CD4-positive, alpha-beta T cell treated with Interleukin-2 at 100 ng/mL for 4 hours (primary cell): ENCODE measurements at regions not wholly inside any gene's neighbourhood (a gene's known extent, or its start where the extent isn't known, plus 50 kb on each side); places are given as distances from the start of the nearest gene placed in this dataset.

ENCODE experiments used
- DNase-seq: peaks from one replicate; pipeline ENCODE4 v3.0.0-alpha.2; 2020; ENCODE audit warnings: low spot score

DNA sequence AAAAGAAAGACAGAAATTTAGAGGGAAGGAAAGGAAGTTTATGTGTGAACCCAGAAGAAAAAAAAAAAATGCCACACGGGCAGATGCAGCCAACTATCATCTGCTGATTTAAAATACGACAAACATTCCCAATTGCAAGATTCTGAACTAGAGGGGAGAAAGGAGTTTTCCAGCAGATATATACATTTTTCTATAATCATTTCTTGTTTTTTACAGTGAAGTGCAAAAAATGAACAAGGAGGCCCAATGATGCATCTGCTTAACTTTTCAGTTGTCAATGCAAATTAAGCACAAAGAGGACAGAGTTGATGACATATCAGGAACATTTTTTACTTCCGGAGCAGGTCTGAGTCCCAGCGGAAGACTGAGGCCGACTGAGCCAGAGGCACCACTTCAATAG is 144.7 kb downstream of the MYCN start:
- no peak for DNase-seq

DNA sequence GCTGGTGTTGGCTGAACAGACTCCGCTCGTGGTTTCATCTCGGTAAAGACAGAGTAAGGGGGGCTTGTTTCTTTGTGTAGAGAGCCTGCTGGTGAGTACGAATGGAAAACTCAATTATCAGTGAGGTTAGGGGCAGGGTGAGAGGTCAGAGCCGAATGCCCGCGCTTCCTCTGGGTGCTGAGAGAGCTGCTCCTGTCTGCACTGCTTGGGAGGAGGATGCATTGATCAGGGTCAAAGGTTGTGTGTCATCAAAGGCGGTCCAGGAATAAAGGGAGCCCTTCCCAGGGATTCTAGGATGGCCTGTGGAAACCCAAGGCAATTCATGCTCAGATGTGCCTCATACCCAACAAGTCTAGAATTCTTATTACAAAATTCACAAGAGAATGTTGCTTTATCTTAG is 143.9 kb downstream of the MYCN start:
- no peak for DNase-seq

DNA sequence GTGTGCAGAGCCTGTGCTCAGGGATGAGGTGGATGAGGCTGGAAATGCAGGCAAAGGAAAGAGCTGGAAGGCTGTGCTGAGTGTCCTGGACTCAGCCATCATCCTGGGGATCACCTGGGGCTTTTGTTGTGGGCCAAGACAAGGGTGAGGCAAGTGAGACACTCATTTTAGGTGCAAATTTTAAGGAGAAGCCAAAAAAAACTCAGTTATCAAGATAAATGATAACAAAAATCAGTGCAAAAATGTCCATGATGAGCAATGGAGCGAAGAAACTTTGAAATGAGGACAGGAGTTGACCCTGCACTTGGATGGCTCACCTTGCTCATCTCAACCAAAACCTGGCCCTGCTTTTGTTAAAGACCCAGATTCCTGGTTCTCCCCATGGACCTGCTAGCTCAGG is 141.9 kb downstream of the MYCN start:
- DNase-seq: no peak

DNA sequence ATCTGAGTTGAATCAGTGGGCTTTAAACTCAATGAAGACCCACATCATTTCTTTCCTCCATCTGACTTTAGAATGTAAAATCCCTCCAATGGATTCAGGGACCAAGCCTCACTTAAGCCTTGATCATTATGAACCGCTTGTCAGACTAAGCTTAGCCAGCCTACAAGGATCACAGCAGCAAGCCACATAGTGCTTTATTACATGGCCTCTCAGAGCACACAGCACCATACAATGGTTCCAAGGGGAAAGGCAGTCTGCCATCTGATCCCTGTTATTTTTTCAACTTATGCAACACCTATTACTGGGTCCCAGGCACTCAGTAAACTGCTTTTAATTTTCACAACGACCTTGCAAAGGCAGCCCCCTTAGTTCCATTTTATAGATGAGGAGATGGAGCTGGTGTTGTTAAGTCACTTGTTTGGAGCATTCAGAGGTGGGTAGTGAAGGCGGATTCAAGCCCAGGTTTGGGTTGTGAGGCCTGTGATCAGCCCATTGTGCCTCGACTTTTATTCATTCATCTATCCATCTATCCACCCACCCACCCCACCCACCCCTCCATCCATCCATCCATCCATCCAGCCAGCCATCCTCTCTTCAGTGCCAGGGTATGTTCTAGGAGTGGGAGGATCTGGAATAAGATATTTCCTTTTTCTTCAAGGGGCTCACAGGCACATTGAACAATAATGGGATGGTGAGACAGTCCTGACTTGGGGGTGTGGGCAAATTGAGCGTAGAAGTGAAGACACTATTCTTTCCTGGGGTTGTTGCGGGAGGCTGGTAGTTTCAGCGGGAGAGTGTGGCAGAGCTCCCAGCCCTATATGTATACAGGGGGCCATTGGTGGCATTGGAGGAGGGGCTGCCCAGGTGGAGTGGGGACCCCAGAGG is 141.2 kb downstream of the MYCN start:
- no peak for DNase-seq

DNA sequence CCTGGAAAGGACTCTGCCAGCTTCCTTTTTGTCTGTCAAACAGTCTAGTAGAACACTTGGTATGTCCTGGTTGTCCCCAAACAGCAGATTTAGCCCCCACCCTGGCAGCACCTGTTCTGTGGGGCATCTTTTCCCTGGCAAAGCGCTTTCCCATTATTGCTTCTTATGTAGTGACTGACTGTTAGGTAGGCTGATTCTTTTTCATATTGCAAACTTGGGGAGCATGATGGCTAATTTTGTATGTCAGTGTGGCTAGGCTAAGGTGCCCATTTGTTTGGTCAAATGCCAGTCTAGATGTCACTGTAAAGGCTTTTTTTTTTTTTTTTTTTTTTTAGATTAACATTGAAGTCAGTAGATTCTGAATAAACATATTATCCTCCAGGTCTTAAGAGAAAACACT is 140.2 kb downstream of the MYCN start:
- DNase-seq: no peak

DNA sequence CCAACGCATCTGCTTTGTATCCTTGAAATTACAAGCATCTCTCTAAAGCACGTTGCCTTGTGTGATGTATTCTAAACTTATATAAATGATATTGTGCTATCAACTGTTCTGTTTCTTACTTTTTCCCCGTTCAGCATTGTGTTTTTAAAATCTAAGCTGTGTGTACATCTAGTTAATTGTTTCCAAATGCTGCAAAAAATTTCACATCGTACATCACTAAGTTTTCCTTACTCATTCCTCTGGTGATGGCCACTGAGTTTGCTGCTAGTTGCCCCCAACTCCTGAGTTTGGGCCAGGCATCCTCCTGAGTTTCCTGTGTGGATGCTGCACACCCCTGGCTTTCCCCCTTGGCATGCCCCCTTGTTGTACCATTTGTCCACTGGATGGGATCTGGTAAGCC is 139.7 kb downstream of the MYCN start:
- no peak for DNase-seq

DNA sequence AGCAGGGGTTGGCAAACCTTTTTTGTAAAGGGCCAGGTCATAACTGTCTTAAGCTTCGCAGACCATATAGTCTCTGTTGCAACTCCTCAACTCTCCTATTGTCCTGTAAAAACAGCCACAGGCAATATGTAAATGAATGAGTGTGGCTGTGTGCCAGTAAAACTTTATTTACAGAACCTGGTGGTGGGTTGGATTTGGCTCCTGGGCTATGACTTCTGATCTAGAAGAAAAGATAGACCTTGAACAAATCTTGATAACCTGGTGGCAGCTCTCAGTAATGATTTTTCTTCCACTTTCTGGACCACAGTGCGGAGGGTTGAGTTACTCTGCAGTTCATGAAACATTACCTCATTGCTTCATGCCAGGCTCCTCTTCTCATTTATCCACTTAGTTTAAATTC is 139.3 kb downstream of the MYCN start:
- no peak for DNase-seq

DNA sequence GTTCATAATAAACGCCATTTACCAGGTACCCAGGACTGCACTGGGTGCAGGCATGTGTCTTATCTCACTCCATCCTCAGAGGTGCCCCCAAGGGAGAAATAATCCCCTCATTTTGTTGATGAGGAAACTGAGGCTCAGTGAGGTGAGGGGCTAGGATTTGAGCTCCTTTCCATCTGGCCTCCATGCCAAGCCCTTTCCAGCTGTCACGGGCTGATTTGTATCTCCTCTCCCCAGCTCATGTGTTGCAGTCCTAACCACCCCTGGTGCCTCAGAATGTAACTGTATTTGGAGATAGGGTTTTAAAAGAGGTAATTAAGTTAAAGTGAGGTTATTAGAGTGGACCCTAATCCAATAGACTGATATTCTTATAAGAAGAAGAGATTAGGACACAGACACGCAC is 137.3 kb downstream of the MYCN start:
- DNase-seq: no peak

DNA sequence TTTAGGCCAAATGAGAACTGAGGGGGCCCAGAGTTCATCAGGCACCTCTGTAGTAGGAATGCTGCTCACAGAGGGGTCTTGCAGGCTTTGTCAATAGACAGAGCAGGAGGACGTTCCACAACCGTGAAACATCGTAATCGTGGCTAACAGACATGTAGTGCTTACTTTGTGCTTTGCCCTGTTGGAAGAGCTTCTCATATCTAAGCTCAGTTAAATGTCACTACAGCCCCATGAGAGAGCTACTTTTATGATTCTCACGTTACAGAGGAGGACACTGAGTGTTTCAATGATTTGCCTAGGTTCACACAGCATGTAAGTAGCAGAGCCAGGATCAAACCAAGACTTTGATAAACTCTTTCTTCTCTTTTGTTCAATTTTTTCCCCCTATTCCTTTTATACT is 136.6 kb downstream of the MYCN start:
- DNase-seq: no peak

DNA sequence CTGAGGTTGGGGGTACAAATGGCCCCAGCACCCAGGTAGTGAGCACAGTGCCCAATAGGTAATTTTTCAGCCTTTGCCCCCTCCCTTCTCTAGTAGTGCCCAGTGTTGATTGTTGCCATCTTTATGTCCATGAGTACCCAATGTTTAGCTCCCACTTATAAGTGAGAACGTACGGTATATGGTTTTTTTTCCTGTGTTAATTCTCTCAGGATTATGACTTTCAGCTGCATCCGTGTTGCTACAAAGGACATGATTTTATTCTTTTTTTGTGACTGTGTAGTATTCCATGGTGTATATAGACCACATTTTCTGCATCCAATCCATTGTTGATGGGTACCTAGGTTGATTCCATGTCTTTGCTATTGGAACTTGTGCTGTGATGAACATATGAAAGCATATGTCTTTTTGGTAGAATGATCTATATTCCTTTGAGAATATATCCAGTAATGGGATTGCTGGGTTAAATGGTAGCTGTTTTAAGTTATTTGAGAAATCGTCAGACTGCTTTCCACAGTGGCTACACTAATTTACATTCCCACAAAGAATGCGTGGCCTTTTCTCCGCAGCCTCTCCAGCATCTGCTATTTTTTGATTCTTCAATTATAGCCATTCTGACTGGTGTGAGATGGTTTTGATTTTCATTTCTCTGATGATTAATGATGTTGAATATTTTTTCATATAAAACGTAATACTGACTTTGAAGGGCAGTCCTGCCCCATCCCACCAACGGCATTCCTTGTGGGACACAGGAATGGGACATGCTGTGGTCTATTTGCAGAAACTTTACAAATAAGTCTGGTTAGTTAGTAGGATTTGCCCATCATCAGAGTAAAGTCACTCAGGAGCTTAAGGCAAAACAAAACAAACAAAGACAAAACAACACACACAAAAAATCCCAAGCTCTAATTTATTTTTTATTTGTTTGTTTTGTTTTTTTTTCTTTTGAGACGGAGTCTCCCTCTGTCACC is 135.0 kb downstream of the MYCN start:
- no peak for DNase-seq

DNA sequence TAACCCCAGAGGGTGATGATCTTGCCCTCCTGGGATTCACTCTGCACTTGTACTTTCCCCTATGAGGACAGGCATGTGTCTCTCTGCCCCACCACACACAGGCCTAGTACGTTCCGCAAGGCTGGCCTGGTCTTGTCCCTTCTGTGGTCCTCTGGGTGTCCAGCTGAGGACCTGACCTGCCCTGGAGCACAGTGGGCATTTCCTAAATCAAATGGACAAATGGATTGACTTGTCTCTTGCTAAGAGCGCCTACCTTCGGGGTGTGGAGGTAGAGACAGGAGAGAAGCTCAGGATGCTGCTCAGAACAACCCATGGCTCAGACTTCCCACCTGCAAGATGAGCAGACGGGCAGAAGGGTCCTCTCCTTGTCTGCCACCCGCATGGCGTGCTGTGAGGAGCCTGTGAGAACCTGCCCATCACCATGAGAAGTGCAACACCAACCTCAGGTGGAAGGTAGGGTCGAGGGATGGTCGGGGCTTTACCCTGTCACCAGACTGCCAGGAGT is 133.6 kb downstream of the MYCN start:
- no peak for DNase-seq

DNA sequence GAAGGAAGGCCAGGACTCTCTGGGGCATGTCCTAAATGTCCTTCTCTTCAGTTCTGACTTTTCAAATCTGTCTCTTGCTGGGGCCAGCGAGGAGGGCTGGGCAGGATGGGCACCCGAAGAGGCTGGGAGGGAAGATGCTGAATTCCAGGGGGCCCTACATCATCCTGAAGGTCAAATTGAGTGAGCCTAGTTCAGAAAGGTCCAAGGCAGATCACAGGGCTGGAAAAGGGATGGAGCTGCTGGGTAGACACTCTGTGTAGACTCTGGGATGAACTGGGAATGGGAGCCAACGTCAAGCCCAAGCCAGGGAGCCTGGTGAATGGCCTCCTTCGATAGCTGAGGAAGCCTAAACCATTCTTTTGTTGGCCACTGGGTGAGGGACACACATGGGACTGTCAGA is 133.1 kb downstream of the MYCN start:
- no peak for DNase-seq

DNA sequence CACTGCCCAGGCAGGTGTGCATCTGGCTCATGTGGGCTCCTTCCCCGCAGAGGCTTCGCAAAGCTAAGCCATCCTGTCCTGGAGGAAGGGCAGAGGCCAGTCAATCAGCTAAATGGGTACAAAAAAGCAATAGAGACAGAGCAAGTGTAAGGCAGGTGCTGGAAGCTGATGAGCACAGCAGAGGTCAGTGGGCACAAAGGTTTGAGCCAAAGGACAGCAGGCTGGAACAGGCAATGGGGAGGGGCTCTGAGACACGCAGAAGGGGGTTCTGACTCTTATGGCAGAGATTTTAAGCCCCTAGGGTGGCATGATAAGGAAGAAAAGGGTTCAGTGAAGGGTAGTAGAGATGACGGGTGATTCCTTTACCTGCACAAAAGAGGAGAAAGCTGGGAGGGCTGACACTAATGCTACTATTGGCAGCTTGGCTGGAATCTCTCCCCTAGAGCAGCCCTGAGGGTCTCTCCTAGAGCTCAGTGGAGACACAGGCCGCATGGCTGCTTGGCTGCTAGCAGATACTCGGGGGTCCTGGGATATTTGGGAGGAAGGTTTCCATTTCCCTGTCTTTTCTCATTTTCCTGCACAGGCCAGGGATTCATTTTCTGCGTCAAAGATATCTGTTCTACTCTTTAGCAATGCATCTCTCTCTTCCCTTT is 132.4 kb downstream of the MYCN start:
- DNase-seq: no peak

DNA sequence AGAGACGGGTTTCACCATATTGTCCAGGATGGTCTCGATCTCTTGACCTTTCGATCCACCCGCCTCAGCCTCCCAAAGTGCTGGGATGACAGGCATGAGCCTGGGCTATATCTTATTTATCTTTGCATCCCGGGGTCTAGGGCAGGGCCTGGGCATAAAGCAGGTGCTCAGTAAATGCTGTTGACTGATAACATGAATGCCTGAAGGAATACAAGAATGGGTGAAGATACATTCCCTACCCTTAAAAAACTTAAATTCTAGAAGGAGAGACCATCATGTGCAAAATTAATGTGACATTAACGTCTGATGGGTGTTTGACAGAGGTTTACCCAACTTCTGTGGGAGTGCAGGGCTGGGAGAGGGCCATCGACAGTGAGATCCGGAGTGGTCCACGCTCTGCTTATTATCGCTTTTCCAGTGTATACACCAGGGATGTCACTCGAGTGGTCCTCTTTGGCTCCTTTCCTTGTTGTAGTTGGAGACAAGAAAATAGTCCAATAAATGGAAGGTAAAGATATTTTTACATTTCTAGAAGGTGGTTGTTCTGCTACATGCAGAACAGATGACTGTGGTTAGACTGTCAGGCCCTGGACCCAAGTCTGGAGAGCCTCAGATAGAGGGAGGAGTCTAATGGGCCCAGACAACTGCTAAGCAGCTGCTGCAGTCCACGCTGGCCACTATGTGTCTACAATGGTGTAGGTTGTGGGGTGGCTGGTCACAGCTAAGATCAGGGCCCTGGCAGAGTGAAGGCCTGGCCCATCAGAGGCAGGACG is 131.7 kb downstream of the MYCN start:
- no peak for DNase-seq

DNA sequence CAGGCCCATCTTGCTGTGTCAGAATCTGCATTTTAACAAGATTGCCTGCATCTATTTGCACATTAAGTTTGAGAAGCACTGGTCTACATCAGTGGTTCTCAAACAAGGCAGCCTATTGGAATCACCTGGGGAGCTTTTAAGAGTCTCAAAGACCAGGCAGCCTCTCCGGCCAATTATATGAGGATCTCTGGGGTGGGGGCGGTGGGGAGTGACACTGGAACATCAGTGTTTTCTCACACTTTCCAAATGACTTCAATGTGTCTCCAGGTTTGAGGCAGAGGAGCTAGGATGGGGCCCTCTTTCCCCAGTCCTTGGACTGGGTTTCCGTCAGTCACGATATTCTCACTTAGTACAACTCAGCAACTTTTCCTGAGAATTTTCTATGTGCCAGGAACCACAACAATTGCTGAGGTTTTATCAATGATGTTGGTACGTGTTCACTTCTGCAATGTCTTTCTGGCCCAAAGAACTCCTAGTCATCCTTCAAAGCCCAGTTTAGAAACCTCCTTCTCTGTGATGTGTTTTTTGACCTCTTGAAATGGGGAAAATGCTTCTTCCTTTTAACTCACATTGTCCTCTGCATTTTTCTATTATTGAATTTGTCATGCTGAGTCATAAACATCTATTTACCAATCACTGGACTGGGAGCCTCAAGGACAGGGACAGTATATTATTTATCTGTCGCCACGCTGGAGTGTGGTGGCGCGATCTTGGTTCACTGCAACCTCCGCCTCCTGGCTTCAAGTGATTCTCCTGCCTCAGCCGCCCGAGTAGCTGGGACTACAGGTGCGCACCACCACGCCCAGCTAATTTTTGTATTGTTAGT is 130.9 kb downstream of the MYCN start:
- no peak for DNase-seq

DNA sequence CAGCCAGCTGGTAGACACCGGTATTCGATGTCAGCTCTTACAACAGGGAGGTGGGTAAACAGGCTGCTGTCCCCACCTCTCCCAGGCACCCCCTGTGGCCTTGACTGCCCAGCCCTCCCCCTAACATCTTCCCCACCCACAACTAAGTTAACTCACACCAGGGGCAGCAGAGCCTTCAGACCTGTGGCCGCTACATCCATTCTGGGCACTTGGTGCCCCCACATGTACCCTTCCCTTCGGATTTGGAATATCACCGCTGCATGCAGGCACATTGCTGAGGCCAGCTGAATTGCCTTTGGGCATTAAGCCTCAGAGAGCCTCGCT is 130.3 kb downstream of the MYCN start:
- DNase-seq: no peak

DNA sequence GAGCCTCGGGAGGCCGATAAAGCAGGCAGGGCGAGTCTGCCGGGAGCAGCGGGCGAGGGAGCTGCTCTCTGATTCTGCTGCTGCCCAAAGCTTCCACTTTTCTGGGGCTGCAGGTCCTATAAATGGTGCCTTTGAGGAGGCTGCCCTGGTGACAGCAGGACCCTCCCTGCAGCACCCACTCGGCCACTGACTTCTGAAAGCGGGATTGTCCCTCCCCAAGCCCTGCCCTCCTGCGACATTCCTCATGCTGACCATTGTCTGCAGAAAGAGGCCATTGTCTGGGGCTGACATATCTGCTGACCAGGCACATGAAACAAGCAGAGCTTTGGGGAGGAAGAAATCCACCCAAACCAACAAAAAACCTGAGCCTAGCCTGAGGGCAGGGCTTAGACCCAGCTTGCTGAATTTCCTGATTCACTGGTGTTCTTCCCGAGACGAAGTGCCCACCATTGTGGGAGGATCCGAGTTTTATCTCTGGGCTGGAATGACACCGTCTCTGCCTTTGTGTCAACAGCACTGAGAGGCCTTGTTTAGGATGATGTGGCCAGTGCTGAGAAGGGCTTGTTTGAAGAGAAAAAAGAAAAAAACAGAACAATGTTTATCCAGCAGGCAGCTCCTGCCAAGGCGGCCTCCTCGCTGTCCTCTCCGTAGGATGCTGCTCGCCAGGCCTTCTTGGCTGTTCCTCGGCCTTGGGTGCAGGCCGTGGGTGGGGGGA is 129.7 kb downstream of the MYCN start:
- no peak for DNase-seq

DNA sequence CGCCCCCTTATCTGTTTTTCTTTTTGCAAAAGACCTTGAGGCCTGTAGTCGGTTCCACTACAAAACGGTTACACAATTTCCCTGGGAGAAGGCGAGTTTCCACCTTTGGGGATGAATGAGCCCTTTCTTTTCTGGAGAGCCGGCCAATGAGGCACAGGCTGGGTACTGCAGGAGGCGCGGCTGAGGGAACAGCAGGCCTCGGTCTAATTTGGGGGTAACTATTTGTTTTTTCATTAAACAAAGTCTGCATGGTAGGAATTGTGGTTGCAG is 129.2 kb downstream of the MYCN start:
- DNase-seq: no peak

DNA sequence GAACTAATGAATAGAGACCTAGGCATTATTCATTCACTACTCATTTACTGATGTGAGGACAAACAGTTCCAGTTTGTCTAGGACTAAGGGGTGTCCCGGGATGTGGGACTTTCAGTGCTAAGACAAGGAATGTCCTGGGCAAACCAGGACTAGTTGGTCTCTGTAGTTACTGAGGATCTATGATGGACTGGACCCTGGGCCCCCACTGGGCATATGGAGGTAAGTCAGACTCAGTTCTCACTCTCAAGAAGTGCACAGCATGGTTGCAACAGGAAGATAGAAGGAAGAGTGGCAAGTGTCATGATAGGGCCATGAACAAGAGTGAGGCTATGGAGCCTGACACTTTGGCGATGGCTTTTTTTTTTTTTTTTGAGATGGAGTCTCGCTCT is 128.2 kb downstream of the MYCN start:
- DNase-seq: no peak

DNA sequence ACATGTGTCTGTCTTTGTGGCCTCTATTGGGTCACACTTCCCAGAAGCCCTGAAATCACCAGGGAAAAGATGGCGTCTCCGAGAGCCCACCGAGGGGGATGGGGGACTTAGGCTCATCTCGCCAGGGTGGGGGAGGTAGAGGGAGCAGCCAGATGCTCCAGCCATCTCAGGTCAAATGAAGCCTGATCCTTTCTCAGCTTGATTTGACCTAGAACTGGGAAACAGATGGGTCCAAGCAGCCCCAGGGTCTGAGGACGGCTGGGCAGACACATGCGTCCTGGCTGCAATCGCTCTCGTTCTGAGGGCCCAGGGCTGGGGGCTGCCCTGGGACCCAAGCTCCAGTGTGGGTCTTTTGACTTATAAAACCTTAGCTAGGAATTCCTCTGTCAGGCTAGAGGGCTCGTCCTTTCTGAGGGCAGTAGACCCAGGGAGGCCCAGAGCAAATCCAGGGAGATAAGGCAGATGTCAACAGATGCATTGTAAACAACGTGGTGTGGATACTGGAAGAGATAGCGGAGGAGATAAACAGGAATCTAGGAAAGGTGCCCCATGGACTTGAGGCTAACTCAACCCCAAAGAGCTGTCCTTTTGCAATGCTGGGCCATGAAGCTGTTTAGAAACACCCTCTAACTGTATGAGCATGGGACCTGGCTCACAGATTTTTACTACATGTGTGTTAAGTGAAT is 127.7 kb downstream of the MYCN start:
- no peak for DNase-seq
